ENCODE measurements at regions not wholly inside any gene's neighbourhood (a gene's known extent, or its start where the extent isn't known, plus 50 kb on each side); places are given as distances from the start of the nearest gene placed in this dataset.
"Not testable (repeated sequence)": the region's sequence is repeated elsewhere in the genome, so short reads cannot be mapped to it uniquely, and the experiment has no call there.

DNA sequence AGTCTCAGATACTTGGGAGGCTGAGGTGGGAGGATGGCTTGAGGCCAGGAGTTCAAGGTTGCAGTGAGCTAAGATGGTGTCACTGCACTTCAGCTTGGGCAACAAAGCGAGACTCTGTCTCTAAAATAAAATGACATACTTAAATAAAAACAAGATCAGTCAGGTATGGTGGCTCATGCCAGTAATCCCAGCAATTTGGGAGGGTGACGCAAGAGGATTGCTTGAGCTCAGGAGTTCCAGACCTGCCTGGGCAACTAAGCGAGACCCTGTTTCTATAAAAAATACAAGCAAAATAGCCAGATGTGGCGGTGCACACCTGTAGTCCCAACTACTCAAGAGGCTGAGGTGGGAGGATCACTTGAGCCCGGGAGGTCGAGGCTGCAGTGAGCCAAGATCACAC lies 149.6 kb downstream of the ZFP64 start:
- no peaks in the 10 kb centered on the region for H3K9me3 ChIP-seq (ENCODE audit: low read length)
- no peaks in the 10 kb centered on the region for H4K20me1 ChIP-seq (ENCODE audit: insufficient read depth, low read length)
- H3F3A ChIP-seq (ENCODE audit: insufficient read depth, low read length): no peaks in the 10 kb centered on the region
- H3K36me3 ChIP-seq (ENCODE audit: insufficient read depth, low read length): no peaks in the 10 kb centered on the region
- no peak overlapping the region for H3K4me2 ChIP-seq (ENCODE audit: low read length)
- H2AFZ ChIP-seq (ENCODE audit: low read length): no peak overlapping the region
- no peaks in the 10 kb centered on the region for H3K9me2 ChIP-seq (ENCODE audit: low read depth, low read length)
- TF ChIP-seq, protein P1, sequence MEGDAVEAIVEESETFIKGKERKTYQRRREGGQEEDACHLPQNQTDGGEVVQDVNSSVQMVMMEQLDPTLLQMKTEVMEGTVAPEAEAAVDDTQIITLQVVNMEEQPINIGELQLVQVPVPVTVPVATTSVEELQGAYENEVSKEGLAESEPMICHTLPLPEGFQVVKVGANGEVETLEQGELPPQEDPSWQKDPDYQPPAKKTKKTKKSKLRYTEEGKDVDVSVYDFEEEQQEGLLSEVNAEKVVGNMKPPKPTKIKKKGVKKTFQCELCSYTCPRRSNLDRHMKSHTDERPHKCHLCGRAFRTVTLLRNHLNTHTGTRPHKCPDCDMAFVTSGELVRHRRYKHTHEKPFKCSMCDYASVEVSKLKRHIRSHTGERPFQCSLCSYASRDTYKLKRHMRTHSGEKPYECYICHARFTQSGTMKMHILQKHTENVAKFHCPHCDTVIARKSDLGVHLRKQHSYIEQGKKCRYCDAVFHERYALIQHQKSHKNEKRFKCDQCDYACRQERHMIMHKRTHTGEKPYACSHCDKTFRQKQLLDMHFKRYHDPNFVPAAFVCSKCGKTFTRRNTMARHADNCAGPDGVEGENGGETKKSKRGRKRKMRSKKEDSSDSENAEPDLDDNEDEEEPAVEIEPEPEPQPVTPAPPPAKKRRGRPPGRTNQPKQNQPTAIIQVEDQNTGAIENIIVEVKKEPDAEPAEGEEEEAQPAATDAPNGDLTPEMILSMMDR (IDR thresholded peaks at IDR 0.05; ENCODE audit: low read length): no peak
- no peak for TF ChIP-seq EZH2 (IDR thresholded peaks at IDR 0.05; ENCODE audit: borderline replicate concordance, low read length)
- H3K4me3 ChIP-seq (ENCODE audit: low read depth, low read length, poor library complexity, severe bottlenecking): no peak overlapping the region
- H3K4me1 ChIP-seq (ENCODE audit: insufficient read depth, low read length, severe bottlenecking): no peaks in the 10 kb centered on the region
- no peaks in the 10 kb centered on the region for H3K79me2 ChIP-seq (ENCODE audit: insufficient read depth, low read length)
- H3K27ac ChIP-seq (ENCODE audit: low read depth, low read length, poor library complexity, severe bottlenecking): no peak overlapping the region
- H3K9ac ChIP-seq (ENCODE audit: low read length): no peak overlapping the region
- no peaks in the 10 kb centered on the region for H3K27me3 ChIP-seq (ENCODE audit: insufficient read depth, low read length)

DNA sequence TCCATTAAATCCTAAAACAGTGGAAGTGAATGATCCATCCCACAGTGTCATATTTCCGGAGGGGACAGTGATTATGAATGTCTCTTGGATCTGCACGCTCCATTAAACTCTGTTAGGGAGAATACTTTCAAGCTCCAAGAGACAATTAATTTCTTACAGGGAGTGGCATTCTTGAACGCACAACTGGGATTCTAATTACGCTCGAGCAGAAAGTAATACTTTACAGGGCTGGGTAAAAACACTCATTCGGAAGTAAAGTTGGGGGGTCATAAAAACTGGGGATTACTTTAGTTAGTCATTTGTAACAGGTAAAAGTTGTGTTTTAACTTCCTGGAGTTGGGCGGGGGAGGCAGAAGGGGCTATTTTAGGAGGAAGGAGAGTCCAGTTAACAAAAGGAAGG lies 151.8 kb downstream of the ZFP64 start:
- Histone ChIP-seq H3K4me2 (ENCODE audit: low read length) (no peak overlapping the region), H3K9me3 (ENCODE audit: low read length) (no peaks in the 10 kb centered on the region), H3K27me3 (ENCODE audit: insufficient read depth, low read length) (no peaks in the 10 kb centered on the region), H3K9me2 (ENCODE audit: low read depth, low read length) (no peaks in the 10 kb centered on the region), H3K4me1 (ENCODE audit: insufficient read depth, low read length, severe bottlenecking) (no peaks in the 10 kb centered on the region), H4K20me1 (ENCODE audit: insufficient read depth, low read length) (no peaks in the 10 kb centered on the region), H3K27ac (ENCODE audit: low read depth, low read length, poor library complexity, severe bottlenecking) (no peak overlapping the region), H3K4me3 (ENCODE audit: low read depth, low read length, poor library complexity, severe bottlenecking) (no peak overlapping the region), H3K9ac (ENCODE audit: low read length) (no peak overlapping the region), H2AFZ (ENCODE audit: low read length) (no peak overlapping the region), H3K36me3 (ENCODE audit: insufficient read depth, low read length) (no peaks in the 10 kb centered on the region), H3F3A (ENCODE audit: insufficient read depth, low read length) (no peaks in the 10 kb centered on the region), H3K79me2 (ENCODE audit: insufficient read depth, low read length) (no peaks in the 10 kb centered on the region)
- TF ChIP-seq, protein P1 (IDR thresholded peaks at IDR 0.05; ENCODE audit: low read length): no peak
- TF ChIP-seq EZH2 (IDR thresholded peaks at IDR 0.05; ENCODE audit: borderline replicate concordance, low read length): no peak

GRCh38 chr20:52038632-52039031 lies 152.9 kb downstream of the ZFP64 start:
- H3K36me3 ChIP-seq (ENCODE audit: insufficient read depth, low read length); H3K9me2 ChIP-seq (ENCODE audit: low read depth, low read length); H3F3A ChIP-seq (ENCODE audit: insufficient read depth, low read length); H3K4me2 ChIP-seq (ENCODE audit: low read length); H2AFZ ChIP-seq (ENCODE audit: low read length); H3K27ac ChIP-seq (ENCODE audit: low read depth, low read length, poor library complexity, severe bottlenecking); H3K9me3 ChIP-seq (ENCODE audit: low read length); H3K27me3 ChIP-seq (ENCODE audit: insufficient read depth, low read length); H3K79me2 ChIP-seq (ENCODE audit: insufficient read depth, low read length); H3K4me3 ChIP-seq (ENCODE audit: low read depth, low read length, poor library complexity, severe bottlenecking); H4K20me1 ChIP-seq (ENCODE audit: insufficient read depth, low read length); H3K9ac ChIP-seq (ENCODE audit: low read length); H3K4me1 ChIP-seq (ENCODE audit: insufficient read depth, low read length, severe bottlenecking): not testable (repeated sequence)

- no peak overlapping the region for H3K9ac ChIP-seq (ENCODE audit: low read length)
- no peak overlapping the region for H3K4me2 ChIP-seq (ENCODE audit: low read length)
- H3K27me3 ChIP-seq (ENCODE audit: insufficient read depth, low read length): no peaks in the 10 kb centered on the region
- no peak overlapping the region for H3K27ac ChIP-seq (ENCODE audit: low read depth, low read length, poor library complexity, severe bottlenecking)
- no peaks in the 10 kb centered on the region for H3K36me3 ChIP-seq (ENCODE audit: insufficient read depth, low read length)
- no peak overlapping the region for H2AFZ ChIP-seq (ENCODE audit: low read length)
- H3K9me3 ChIP-seq (ENCODE audit: low read length): no peaks in the 10 kb centered on the region
- no peaks in the 10 kb centered on the region for H4K20me1 ChIP-seq (ENCODE audit: insufficient read depth, low read length)
- no peaks in the 10 kb centered on the region for H3K9me2 ChIP-seq (ENCODE audit: low read depth, low read length)
- no peaks in the 10 kb centered on the region for H3K79me2 ChIP-seq (ENCODE audit: insufficient read depth, low read length)
- TF ChIP-seq, protein P1 (IDR thresholded peaks at IDR 0.05; ENCODE audit: low read length): no peak
- no peak for TF ChIP-seq EZH2 (IDR thresholded peaks at IDR 0.05; ENCODE audit: borderline replicate concordance, low read length)
- no peaks in the 10 kb centered on the region for H3K4me1 ChIP-seq (ENCODE audit: insufficient read depth, low read length, severe bottlenecking)
- H3K4me3 ChIP-seq (ENCODE audit: low read depth, low read length, poor library complexity, severe bottlenecking): no peak overlapping the region
- no peaks in the 10 kb centered on the region for H3F3A ChIP-seq (ENCODE audit: insufficient read depth, low read length)
Observed at GRCh38 chr20:52037370-52037769, 154.2 kb downstream of the ZFP64 start.

Measured in OCI-LY1 (cell line).